ENCODE measurements at regions not wholly inside any gene's neighbourhood (a gene's known extent, or its start where the extent isn't known, plus 50 kb on each side); places are given as distances from the start of the nearest gene placed in this dataset.
"Not testable (repeated sequence)": the region's sequence is repeated elsewhere in the genome, so short reads cannot be mapped to it uniquely, and the experiment has no call there.

GRCh38 chr7:12004581-12004980 lies 172.6 kb upstream of the THSD7A start:
- DNase-seq: no peak

DNA sequence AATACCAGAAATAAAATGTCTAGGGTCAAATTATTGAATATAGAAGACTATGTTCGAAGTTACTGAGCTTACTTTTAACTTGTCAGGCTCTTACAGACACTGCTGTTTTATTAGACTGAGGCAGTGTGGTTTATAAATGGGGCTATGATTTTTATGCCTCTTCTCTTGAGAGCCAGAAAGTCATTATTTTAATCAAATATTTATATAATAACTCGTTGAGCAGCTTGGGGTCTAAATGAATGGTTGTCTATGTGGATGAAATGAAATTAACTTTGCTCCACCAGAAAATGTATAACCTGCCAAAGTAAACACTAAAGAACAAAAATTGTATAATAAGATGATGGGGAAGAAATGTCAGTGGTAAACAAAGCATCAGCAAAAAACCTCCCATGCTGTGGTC lies 175.6 kb upstream of the THSD7A start:
- DNase-seq: no peak

DNA sequence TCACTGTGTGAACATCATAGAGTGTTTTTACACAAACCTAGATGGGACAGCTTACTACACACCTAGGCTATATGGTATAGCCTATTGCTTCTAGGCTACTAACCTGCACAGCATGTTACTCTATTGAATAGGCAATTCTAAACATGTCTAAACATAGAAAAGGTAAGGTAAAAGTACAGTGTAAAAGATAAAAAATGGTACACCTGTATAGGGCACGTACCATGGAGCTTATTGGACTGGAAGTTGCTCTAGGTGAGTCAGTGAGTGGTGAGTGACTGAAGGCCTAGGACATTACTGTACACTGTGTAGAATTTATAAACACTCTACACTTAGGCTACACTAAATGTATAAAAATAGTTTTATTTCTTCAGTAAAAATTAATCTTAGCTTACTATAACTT lies 182.0 kb upstream of the THSD7A start:
- DNase-seq: no peak

GRCh38 chr7:12016439-12016838 lies 184.4 kb upstream of the THSD7A start:
- no peak for DNase-seq

GRCh38 chr7:12017046-12017445 lies 185.0 kb upstream of the THSD7A start:
- no peak for DNase-seq

DNA sequence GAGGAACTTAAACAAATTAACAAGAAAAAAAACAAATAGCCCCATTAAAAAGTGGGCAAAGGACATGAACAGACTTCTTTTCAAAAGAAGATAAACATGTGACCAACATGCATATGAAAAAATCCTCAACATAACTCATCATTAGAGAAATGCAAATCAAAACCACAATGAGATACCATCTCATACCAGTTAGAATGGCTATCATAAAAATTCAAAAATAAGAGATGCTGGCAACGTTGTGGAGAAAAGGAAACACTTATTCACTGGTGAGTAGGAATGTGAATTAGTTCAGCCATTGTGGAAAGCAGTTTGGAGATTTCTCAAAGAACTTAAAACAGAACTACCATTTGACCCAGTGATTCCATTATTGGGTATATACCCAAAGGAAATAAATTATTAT lies 189.1 kb upstream of the TMEM106B start:
- DNase-seq: not testable (repeated sequence)

DNA sequence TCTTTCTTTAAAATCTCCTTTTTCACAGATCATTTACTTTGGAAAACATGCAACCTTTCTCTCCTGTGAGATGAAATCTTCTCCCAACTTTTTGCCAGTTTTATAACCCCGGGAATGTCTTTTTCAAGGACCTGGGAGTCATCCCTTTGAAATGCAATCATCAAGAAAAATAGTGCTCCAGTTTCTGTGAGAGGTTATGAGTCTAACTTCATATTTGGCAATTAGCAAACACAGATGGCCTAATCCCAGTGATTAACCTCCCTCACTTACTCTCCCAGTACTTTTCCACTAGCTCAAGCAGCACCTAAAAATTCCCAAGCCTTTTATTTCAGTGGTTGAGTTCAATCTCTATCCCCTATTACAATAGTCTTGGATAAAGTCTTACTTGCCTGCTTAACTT lies 185.8 kb upstream of the TMEM106B start:
- no peak for DNase-seq

GRCh38 chr7:12028508-12028907 lies 182.6 kb upstream of the TMEM106B start:
- no peak for DNase-seq

DNA sequence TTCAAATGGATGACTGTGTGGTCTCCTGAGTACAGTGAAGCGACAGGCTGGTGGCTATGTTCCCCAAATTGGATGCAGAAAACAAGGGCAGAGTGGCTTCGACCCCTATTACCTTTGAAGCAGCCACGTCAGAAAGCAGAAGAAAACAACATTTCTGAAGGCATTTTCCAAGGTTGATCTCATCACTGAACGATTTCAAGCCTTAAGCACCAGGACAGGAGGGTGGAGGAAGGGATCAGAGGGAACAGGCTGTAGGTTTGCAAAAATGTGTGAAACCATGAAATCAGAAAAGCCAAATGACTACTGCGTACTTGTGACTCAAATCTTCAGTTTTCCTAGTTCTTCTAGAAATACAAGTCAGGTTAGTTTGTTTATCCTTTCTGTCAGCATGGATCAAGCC lies 181.0 kb upstream of the TMEM106B start:
- DNase-seq: no peak

- DNase-seq: no peak
Measured at GRCh38 chr7:12031186-12031585, 179.9 kb upstream of the TMEM106B start.

- no peak for DNase-seq
Measured at GRCh38 chr7:12031638-12032037, 179.5 kb upstream of the TMEM106B start.

GRCh38 chr7:12032146-12032545 lies 178.9 kb upstream of the TMEM106B start:
- DNase-seq: no peak

DNA sequence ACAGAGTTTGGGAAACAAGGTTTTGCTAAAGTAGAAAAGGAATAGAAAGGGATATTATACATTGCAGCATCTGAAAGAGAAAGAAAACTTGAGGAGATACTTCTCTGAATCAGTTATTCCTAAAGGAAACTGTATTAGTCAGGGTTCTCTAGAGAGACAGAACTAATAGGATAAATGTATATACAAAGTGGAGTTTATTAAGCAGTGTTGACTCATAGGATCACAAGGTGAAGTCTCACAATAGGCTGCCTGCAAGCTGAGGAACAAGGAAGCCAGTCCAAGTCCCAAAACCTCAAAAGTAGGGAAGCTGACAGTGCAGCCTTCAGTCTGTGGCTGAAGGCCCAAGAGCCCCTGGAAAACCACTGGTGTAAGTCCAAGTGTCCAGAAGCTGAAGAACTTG lies 167.6 kb upstream of the TMEM106B start:
- not testable (repeated sequence) for DNase-seq

GRCh38 chr7:12052211-12052610 lies 158.9 kb upstream of the TMEM106B start:
- no peak for DNase-seq

- no peak for DNase-seq
Measured at GRCh38 chr7:12053561-12053960, 157.5 kb upstream of the TMEM106B start.

DNA sequence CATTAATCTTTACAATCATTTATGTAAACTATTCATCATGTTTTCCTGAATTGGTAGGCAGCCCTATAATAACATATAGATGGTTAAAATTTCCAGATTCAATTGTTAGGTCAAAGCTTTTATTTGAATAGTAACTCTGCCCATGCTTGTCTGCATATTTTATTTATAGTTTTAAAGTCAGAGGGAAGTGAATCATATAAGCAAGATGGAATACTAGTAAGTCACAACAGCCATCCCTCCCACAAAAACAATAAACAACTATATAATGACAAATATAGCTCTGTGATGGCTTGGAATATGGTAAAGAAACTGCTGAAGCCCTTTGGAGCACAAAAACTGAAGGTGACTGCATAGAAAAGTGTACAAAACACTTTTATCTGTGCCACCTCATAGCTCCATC lies 156.3 kb upstream of the TMEM106B start:
- DNase-seq: no peak

GRCh38 chr7:12056381-12056780 lies 154.7 kb upstream of the TMEM106B start:
- DNase-seq: no peak

DNA sequence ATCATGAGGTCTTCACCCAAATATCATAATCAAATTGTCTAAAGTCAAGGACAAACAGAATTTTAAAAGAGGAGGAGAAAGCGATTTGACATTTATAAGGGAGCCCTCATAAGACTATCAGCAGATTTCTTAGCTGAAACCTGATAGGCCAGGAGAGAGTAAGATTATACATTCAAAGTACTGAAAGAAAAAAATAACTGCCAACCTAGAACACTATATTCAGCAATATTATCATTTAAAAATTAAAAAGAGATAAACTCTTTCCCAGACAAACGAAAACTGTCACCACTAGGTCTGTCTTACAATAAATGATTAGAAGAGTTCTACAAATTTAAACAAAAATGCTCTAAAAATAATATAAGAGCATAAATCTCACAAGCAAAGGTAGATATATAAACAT lies 154.1 kb upstream of the TMEM106B start:
- DNase-seq: no peak

DNA sequence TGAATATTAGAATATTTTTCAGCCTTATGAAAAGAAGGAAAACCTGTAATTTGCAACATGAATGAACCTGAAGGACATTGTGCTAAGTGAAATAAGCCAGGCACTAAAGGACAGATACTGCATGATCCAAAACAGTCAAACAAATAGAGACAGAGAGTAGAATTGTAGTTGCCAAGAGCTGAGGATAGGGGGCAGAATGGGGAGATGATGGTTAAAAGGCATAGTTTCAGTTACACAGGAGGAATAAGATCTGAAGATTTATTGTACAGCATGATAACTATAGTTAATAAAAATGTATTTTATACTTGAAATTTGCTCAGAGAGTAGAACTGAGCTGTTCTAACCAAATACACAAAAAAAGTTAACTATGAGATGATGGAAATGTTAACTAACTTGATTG lies 149.0 kb upstream of the TMEM106B start:
- DNase-seq: no peak

DNA sequence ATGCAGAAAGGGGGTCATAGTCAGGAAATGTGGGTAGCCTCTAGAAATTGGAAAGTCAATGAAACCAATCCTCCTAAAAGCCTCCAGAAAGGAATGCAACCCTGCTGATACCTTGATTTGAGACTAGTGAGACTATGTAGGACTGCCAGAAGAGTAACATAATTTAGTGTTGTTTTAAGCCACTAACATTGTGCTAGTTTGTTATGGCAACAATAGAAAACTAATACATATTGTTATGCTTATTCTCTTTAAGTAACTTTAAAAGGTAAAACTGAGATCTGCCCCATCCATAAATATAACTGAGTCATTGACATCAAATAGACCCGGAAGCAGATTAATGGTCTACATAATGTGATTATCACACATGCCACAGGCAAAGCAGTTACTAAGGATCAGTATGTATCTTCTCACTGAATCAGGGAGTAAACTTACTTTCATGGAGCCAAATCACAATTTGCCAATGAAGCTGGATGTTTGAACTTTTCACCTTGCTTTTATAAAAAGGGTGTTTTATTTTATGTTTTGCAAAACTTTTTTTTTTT lies 146.4 kb upstream of the TMEM106B start:
- DNase-seq: no peak

GRCh38 chr7:12066004-12066403 lies 145.1 kb upstream of the TMEM106B start:
- no peak for DNase-seq

GRCh38 chr7:12066521-12066920 lies 144.6 kb upstream of the TMEM106B start:
- no peak for DNase-seq

DNA sequence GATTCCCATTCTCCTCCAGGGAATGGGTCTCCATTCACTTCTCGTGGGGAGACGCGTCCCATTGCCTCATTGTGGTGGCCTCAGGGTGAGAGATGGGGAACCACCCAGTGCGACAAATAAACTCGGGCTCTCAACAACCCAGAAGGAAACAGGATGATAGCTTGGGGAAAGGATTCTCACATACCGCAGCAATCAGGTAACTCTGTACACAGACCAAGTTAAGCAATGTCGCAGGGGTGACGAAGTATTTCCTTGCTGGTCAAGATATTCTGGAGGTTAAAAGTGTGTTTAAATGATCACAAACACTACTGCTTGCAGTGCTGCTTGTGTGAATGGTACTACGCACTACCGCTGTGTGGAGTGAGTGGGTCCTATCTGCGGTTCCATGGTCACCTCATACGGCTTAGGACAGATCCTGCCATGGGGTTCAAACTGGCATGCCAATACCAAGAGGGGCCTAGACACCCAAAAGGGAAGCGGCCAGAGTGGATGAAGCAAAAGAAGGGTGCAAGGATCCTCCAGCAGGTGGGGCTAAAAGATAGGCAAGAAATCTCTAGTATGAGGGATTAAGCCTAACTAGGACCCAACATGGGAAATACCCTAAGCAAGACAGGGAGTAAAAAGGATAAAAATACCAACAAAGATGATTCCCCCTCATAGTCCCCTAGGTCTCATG lies 143.8 kb upstream of the TMEM106B start:
- peak; percentile 46 for DNase-seq

GRCh38 chr7:12069757-12070156 lies 141.3 kb upstream of the TMEM106B start:
- DNase-seq: no peak

DNA sequence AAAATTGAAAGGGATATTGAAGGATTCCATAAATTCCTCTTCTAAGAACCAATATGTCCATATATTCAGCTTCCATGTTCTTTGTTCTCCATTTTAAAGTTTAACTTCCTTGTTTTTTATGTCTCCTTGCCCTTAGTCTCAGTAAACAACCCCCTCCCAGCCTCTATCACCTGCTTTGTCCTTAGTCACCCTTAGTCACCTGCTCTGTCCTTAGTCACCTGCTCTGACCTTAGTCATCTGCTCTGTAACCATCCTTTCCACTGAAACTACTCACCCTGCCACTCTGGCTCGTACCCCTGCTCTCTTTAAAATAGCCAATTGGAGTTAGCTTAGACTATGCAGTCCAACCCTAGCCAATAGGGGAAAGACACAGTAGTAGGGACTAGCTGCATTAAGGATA lies 136.2 kb upstream of the TMEM106B start:
- no peak for DNase-seq

Measured in left kidney (tissue), 1 donor.